HFFc6 (cell line): ENCODE measurements at regions not wholly inside any gene's neighbourhood (a gene's known extent, or its start where the extent isn't known, plus 50 kb on each side); places are given as distances from the start of the nearest gene placed in this dataset.
"Not testable (repeated sequence)": the region's sequence is repeated elsewhere in the genome, so short reads cannot be mapped to it uniquely, and the experiment has no call there.

Source experiments
- DNase-seq: peaks from one replicate; pipeline ENCODE4 v3.0.0-alpha.2; 2018
- H3K27ac Mint-ChIP-seq: 2 replicates; pipeline ENCODE4 v1.8.0; 2020; ENCODE audit warnings: mild to moderate bottlenecking, mixed read lengths
- H3K27me3 Mint-ChIP-seq: 2 replicates; pipeline ENCODE4 v1.8.0; 2021; ENCODE audit warnings: mild to moderate bottlenecking, moderate library complexity, mixed read lengths; ENCODE audit not compliant: insufficient read depth
- H3K36me3 Mint-ChIP-seq: 2 replicates; pipeline ENCODE4 v1.8.0; 2021; ENCODE audit warnings: low read depth, mixed read lengths
- H3K4me1 Mint-ChIP-seq: 2 replicates; pipeline ENCODE4 v1.8.0; 2020; ENCODE audit warnings: low read depth, mixed read lengths
- H3K4me3 Mint-ChIP-seq: 2 replicates; pipeline ENCODE4 v1.8.0; 2020; ENCODE audit warnings: mild to moderate bottlenecking, moderate library complexity, mixed read lengths
- H3K9me3 Mint-ChIP-seq: 2 replicates; pipeline ENCODE4 v1.8.0; 2020; ENCODE audit warnings: mild to moderate bottlenecking, mixed read lengths
- CTCF ChIP-seq: fragments of 200-600 bp; sonication (generic); IDR thresholded peaks from 2 replicates; pipeline ENCODE4 v1.5.0; 2021; ENCODE audit warnings: antibody characterized with exemption, mild to moderate bottlenecking

- no peaks in the 10 kb centered on the region for H3K36me3 Mint-ChIP-seq
- no peak overlapping the region for H3K4me3 Mint-ChIP-seq
- no peak for TF ChIP-seq CTCF
- no peak overlapping the region for H3K27ac Mint-ChIP-seq
- no peaks in the 10 kb centered on the region; the same call in 1 of the 2 replicates for H3K9me3 Mint-ChIP-seq
- H3K4me1 Mint-ChIP-seq: no peaks in the 10 kb centered on the region
- no peaks in the 10 kb centered on the region for H3K27me3 Mint-ChIP-seq
- no peak for DNase-seq
Measured at GRCh38 chr13:22812793-22813192, 368.0 kb upstream of the SGCG start.

DNA sequence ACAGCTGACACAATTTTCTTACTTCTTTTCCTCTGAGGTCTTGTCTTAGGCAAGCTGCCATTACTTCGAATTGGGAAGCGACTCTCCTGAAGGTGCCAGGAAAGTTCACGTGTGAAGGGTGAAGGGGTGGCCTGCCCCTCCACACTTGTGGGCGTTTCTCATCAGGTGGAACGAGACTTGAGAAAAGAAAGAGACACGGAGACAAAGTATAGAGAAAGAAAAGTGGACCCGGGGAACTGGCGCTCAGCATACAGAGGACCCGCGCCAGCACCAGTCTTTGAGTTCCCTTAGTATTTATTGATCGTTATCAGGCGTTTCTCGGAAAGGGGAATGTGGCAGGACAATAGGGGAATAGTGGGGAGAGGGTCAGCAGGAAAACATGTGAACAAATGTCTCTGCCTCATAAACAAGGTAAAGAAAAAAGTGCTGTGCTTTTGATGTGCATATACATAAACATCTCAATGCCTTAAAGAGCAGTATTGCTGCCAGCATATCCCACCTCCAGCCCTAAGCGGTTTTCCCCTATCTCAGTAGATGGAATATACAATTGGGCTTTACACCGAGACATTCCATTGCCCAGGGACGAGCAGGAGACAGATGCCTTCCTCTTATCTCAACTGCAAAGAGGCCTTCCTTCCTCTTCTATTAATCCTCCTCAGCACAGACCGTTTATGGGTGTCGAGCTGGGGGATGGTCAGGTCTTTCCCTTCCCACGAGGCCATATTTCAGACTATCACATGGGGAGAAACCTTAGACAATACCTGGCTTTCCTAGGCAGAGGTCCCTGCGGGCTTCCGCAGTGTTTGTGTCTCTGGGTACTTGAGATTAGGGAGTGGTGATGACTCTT is 367.0 kb upstream of the SGCG start:
- not testable (repeated sequence) for H3K27ac Mint-ChIP-seq, H3K36me3 Mint-ChIP-seq, H3K4me1 Mint-ChIP-seq, H3K9me3 Mint-ChIP-seq, DNase-seq, H3K27me3 Mint-ChIP-seq, H3K4me3 Mint-ChIP-seq

DNA sequence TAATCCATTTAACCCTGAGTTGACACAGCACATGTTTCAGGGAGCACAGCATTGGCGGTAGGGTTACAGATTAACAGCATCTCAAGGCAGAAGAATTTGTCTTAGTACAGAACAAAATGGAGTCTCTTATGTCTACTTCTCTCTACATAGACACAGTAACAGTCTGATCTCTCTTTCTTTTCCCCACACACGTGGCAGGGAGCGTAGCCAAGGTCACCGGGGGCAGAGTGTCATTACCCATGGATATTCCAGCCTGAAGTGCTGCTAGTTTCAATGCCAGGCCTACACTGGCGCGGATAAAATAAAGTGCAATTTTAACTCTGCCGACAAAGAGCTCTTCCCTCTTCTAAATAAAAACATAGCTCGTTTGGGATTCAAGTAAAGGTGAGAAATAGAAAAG is 366.3 kb upstream of the SGCG start:
- H3K9me3 Mint-ChIP-seq, DNase-seq, H3K27ac Mint-ChIP-seq, H3K4me3 Mint-ChIP-seq, H3K4me1 Mint-ChIP-seq, H3K27me3 Mint-ChIP-seq, H3K36me3 Mint-ChIP-seq: not testable (repeated sequence)

- Mint-ChIP-seq H3K36me3 (no peaks in the 10 kb centered on the region), H3K27ac (no peak overlapping the region), H3K27me3 (no peaks in the 10 kb centered on the region), H3K4me1 (no peaks in the 10 kb centered on the region), H3K9me3 (peaks cover 11% of the 10 kb centered on the region), H3K4me3 (no peak overlapping the region)
- no peak for TF ChIP-seq CTCF
- DNase-seq: no peak
Measured at GRCh38 chr13:22821589-22821988, 359.2 kb upstream of the SGCG start.

- H3K9me3 Mint-ChIP-seq: peaks cover 11% of the 10 kb centered on the region; the same call in 1 of the 2 replicates
- no peak for TF ChIP-seq CTCF
- no peaks in the 10 kb centered on the region for H3K36me3 Mint-ChIP-seq
- no peak for DNase-seq
- no peaks in the 10 kb centered on the region for H3K4me1 Mint-ChIP-seq
- no peaks in the 10 kb centered on the region for H3K27me3 Mint-ChIP-seq
- H3K27ac Mint-ChIP-seq: no peak overlapping the region
- no peak overlapping the region for H3K4me3 Mint-ChIP-seq
Measured at GRCh38 chr13:22825186-22825585, 355.6 kb upstream of the SGCG start.

GRCh38 chr13:22828081-22828480 is 352.7 kb upstream of the SGCG start:
- DNase-seq: no peak
- Mint-ChIP-seq H3K27ac (no peak overlapping the region), H3K36me3 (no peaks in the 10 kb centered on the region), H3K4me3 (no peak overlapping the region), H3K9me3 (peaks cover 14% of the 10 kb centered on the region; the same call in 1 of the 2 replicates), H3K4me1 (no peaks in the 10 kb centered on the region), H3K27me3 (no peaks in the 10 kb centered on the region)
- no peak for TF ChIP-seq CTCF
